Lower lobe of right lung (tissue), 2 donors: ENCODE measurements at regions not wholly inside any gene's neighbourhood (a gene's known extent, or its start where the extent isn't known, plus 50 kb on each side); places are given as distances from the start of the nearest gene placed in this dataset.

Source experiments
- ATAC-seq, 2 donors: fragments of 200-7000 bp; cut with Tn5 transposase; one replicate each; pipeline ENCODE4 v1.9.1; 2020 to 2022; ENCODE audit warnings: mild to moderate bottlenecking in 2 of 2, moderate library complexity in 2 of 2
- DNase-seq: peaks from one replicate; pipeline ENCODE4 v3.0.0-alpha.2; 2020
- H3K27ac ChIP-seq: fragments of 200-600 bp; one replicate; pipeline ENCODE4 v1.8.0; 2022
- H3K27me3 ChIP-seq: fragments of 200-600 bp; one replicate; pipeline ENCODE4 v1.8.0; 2022; ENCODE audit warnings: low read depth
- H3K36me3 ChIP-seq: fragments of 200-600 bp; one replicate; pipeline ENCODE4 v1.8.0; 2022; ENCODE audit warnings: mild to moderate bottlenecking
- H3K4me1 ChIP-seq: fragments of 200-600 bp; one replicate; pipeline ENCODE4 v1.8.0; 2022
- H3K4me3 ChIP-seq: fragments of 200-600 bp; one replicate; pipeline ENCODE4 v1.8.0; 2022; ENCODE audit warnings: mild to moderate bottlenecking
- H3K9me3 ChIP-seq: fragments of 200-600 bp; one replicate; pipeline ENCODE4 v1.8.0; 2022
- CTCF ChIP-seq: fragments of 200-600 bp; IDR thresholded peaks from one replicate; pipeline ENCODE4 v1.8.0; 2022; ENCODE audit warnings: antibody characterized with exemption, mild to moderate bottlenecking
- intact Hi-C: fragments of 100-400 bp; cut with DNase I; formaldehyde crosslinking; loops from one replicate; pipeline ENCODE4 v1.11.0; 2022
- donor health status: DM: no; HTN: yes; CAD: no; lungs with severe emphysema.

- Histone ChIP-seq H3K4me1 (no peaks in the 10 kb centered on the region), H3K4me3 (no peak overlapping the region), H3K27me3 (no peaks in the 10 kb centered on the region), H3K27ac (no peak overlapping the region), H3K36me3 (no peaks in the 10 kb centered on the region), H3K9me3 (no peaks in the 10 kb centered on the region)
- no peak for TF ChIP-seq CTCF
- DNase-seq = no peak
- intact Hi-C loops = no loop called here
- no peak for ATAC-seq
Measured at GRCh38 chr5:103402851-103403250, 144.3 kb downstream of the MACIR start.

- Histone ChIP-seq H3K36me3 (no peaks in the 10 kb centered on the region), H3K9me3 (no peaks in the 10 kb centered on the region), H3K27me3 (no peaks in the 10 kb centered on the region), H3K4me1 (no peaks in the 10 kb centered on the region), H3K27ac (no peak overlapping the region), H3K4me3 (no peak overlapping the region)
- DNase-seq = no peak
- ATAC-seq = no peak
- no peak for TF ChIP-seq CTCF
- intact Hi-C loops = no loop called here
Measured at GRCh38 chr5:103397739-103398581, 139.4 kb downstream of the MACIR start.

DNA sequence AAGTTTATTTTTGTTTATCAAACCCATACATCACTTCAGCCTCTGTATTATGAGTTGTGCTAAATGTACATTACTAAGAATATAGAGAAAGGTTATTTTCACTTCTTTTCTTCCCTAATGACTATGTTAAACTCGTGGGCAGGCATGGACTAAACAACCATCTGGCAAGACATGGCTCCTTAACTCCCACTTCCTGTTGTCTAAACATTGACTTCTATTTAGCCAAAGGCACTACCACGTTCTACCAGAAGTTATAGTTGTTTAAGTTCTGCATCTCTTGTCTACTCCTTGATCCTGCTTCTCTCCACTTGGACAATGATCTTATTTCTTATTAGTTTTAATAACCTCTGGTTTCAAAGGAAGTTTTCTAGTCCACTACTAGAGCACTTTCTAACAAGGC lies 136.1 kb downstream of the MACIR start:
- intact Hi-C loops = no loop called here
- H3K27me3 ChIP-seq = no peaks in the 10 kb centered on the region
- H3K4me1 ChIP-seq = no peaks in the 10 kb centered on the region
- no peaks in the 10 kb centered on the region for H3K36me3 ChIP-seq
- H3K4me3 ChIP-seq = no peak overlapping the region
- ATAC-seq = no peak
- H3K27ac ChIP-seq = no peak overlapping the region
- no peak for DNase-seq
- no peak for TF ChIP-seq CTCF
- no peaks in the 10 kb centered on the region for H3K9me3 ChIP-seq

DNA sequence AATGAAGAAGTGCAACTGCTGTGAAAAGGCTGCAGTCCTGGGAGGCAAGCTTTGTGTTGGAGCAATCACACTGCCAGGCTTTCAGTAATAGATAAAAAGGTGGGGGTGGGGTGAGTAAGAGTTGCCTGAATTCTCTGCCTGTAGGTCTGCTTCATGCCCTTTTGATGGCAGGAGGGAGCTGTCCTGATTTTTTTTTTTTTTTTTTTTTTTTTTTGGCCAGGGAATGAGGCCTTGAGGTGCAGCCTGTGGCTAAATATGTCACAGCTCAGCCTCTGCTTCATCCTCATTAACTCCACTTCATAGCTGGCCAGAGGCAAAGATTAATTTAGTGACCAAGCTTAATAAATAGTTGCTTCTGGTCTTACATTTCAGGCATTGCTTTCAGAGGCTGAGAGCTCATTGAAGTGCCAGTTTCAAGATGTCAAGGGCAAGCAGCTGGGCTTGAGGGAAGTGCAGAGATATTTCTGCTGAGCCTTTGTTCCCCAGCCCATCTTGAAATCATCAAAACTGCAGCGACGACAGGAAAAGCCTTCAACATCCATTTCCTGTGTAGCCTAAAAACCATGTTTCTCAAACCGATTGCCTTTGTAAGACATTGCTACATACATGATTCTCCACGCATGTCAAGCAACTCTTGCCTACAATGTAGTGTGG lies 134.7 kb downstream of the MACIR start:
- Histone ChIP-seq H3K36me3 (no peaks in the 10 kb centered on the region), H3K4me3 (no peak overlapping the region), H3K27ac (no peak overlapping the region), H3K4me1 (no peaks in the 10 kb centered on the region), H3K9me3 (no peaks in the 10 kb centered on the region), H3K27me3 (no peaks in the 10 kb centered on the region)
- intact Hi-C loops = no loop called here
- TF ChIP-seq CTCF = no peak
- no peak for ATAC-seq
- DNase-seq = no peak

DNA sequence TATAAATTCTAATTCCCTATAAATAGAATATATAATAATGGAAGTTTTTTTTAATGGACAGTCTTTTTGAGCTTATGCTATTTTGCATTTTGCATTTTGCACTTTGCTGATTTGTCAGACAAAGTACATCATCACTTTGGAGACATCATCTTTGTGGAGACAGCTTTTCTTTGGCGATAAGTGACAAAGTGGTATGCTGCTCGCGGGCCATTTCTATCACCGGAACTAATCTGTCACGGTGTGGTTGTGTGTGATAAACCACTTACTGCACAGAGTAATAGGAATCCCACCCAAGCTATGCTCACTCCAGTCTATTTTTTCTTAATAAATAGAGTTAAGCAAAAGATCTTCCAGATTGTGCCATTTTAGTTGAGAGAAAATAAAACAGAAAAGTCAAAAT lies 133.1 kb downstream of the MACIR start:
- Histone ChIP-seq H3K9me3 (no peaks in the 10 kb centered on the region), H3K36me3 (no peaks in the 10 kb centered on the region), H3K27ac (no peak overlapping the region), H3K4me3 (no peak overlapping the region), H3K4me1 (no peaks in the 10 kb centered on the region), H3K27me3 (no peaks in the 10 kb centered on the region)
- no peak for ATAC-seq
- no peak for TF ChIP-seq CTCF
- no peak for DNase-seq
- intact Hi-C loops = no loop called here
